SU-DHL-6 (cell line): ENCODE measurements at regions not wholly inside any gene's neighbourhood (a gene's known extent, or its start where the extent isn't known, plus 50 kb on each side); places are given as distances from the start of the nearest gene placed in this dataset.

Experiments
- CTCF ChIP-seq: fragments of 200-600 bp; sonication (generic); IDR thresholded peaks from one replicate; pipeline ENCODE4 v1.5.1; 2017; ENCODE audit warnings: antibody characterized with exemption, mild to moderate bottlenecking, low read length, moderate library complexity; ENCODE audit not compliant: insufficient read depth, poor library complexity, severe bottlenecking
- EZH2phosphoT487 ChIP-seq: fragments of 200-600 bp; sonication (generic), shearing (Covaris generic); conservative IDR thresholded peaks from 2 replicates; pipeline ENCODE4 v1.6.1; 2018; ENCODE audit warnings: mild to moderate bottlenecking, antibody characterized with exemption, low read length, moderate library complexity, mixed read lengths

DNA sequence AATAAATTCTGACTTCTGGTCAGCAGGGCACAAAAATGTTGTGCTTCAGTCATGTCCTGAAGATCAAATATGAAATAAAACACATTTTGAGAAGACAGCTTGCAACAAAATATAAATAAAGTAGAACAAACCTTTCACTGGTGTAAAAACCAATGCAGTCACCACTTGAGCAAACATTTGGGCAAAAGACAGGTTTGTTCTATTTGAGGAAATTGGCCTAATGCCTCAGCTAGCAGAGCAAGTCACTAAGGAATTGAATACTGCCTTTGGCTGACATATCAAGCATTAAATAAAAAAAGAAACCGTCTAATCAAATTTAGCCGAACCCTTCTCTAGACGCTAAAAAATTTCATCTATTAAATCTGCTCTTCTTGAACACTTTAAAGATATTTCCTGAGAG is 475.4 kb upstream of the CNTN3 start:
- TF ChIP-seq EZH2phosphoT487 (no peak), CTCF (no peak)
